GM13976 (cell line): ENCODE measurements at regions not wholly inside any gene's neighbourhood (a gene's known extent, or its start where the extent isn't known, plus 50 kb on each side); places are given as distances from the start of the nearest gene placed in this dataset.

Source experiments
- DNase-seq: peaks from one replicate; pipeline ENCODE4 v3.0.0; 2012; ENCODE audit warnings: low spot score
- in situ Hi-C: fragments of 300-500 bp; cut with MboI; formaldehyde crosslinking; loops from one replicate; pipeline ENCODE4 v1.12.0; 2022; ENCODE audit warnings: low sequenced_read_pairs, mixed read lengths, inconsistent platforms; ENCODE audit not compliant: unreplicated experiment
- TF ChIP-seq, protein P1 (sequence below): IDR thresholded peaks from 2 replicates; pipeline ENCODE4 v1.5.1; 2012; ENCODE audit warnings: borderline replicate concordance, mild to moderate bottlenecking; ENCODE audit not compliant: insufficient read depth; ENCODE audit errors: extremely low read depth, missing control alignments, control extremely low read depth

- in situ Hi-C loops, result no loop called here
- DNase-seq, result no peak
- TF ChIP-seq, protein P1, sequence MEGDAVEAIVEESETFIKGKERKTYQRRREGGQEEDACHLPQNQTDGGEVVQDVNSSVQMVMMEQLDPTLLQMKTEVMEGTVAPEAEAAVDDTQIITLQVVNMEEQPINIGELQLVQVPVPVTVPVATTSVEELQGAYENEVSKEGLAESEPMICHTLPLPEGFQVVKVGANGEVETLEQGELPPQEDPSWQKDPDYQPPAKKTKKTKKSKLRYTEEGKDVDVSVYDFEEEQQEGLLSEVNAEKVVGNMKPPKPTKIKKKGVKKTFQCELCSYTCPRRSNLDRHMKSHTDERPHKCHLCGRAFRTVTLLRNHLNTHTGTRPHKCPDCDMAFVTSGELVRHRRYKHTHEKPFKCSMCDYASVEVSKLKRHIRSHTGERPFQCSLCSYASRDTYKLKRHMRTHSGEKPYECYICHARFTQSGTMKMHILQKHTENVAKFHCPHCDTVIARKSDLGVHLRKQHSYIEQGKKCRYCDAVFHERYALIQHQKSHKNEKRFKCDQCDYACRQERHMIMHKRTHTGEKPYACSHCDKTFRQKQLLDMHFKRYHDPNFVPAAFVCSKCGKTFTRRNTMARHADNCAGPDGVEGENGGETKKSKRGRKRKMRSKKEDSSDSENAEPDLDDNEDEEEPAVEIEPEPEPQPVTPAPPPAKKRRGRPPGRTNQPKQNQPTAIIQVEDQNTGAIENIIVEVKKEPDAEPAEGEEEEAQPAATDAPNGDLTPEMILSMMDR, result no peak
Measured at GRCh38 chr1:94599095-94599813, 57.7 kb upstream of the F3 start.

GRCh38 chr1:94597701-94598100 is 56.1 kb upstream of the F3 start:
- TF ChIP-seq, protein P1, result no peak
- in situ Hi-C loops, result no loop called here
- no peak for DNase-seq

DNA sequence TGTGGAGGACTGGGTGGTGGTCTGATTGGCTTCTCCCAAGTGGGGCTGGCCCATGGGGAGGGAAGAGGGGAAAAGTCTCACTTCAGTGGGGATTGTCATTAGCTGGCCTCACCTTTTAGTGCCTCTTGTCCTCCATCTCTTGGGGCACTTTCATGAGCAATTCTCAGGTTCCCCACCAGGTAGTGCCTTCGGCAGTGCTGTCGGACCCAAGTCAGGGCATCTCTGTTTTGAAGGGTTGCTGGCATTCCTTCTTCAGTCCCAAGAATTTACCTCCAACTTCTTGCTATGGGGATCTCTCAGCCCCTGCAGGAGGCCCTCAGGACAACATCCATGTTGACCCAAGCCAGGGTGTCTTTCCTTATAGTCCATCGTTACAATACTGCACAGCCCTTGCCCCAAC is 54.7 kb upstream of the F3 start:
- no peak for DNase-seq
- in situ Hi-C loops, result no loop called here
- TF ChIP-seq, protein P1, result no peak

- no peak for DNase-seq
- TF ChIP-seq, protein P1, result no peak
- in situ Hi-C loops, result no loop called here
Measured at GRCh38 chr1:94595658-94596057, 54.1 kb upstream of the F3 start.

DNA sequence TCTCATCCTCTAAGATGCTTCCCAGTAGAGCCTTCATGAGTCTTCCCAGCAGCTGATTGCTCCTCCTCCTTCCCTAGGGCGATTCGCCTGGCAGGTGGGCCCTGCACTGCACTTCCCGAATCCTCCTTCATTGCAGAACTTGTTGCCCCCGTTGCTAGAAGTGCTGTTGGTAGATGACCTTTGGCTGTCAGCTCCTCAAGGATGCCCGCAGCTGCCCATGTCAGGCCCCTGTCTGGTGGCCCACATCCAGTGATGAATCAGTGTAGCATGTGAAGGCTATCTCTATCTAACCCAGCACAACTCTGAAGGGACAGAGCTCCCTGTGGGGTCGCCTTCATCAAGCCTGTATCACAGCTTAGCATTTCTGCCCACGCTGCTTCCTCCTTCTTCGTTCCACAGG is 52.1 kb upstream of the F3 start:
- TF ChIP-seq, protein P1, result no peak
- in situ Hi-C loops, result no loop called here
- no peak for DNase-seq

DNA sequence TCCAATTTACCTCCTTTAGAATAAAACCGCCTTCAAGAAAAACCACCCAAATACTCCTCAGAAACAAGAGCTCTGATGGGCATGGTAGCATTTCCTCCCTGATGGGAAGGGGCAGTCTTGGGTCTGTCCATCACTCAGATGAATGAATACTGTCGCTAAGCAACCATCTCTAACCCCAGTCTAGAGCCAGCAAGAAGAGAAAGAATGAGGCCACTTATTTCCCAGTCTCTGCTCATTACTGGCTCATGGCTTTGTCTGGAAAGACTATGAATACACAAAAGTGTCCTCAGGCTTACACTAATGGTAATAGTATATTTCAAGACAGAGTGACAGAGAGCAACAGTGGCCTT is 51.0 kb upstream of the F3 start:
- in situ Hi-C loops, result no loop called here
- no peak for DNase-seq
- TF ChIP-seq, protein P1, result no peak
